Ishikawa (cell line): ENCODE measurements at regions not wholly inside any gene's neighbourhood (a gene's known extent, or its start where the extent isn't known, plus 50 kb on each side); places are given as distances from the start of the nearest gene placed in this dataset.

Source experiments
- CEBPB ChIP-seq: IDR thresholded peaks from 2 replicates; pipeline ENCODE4 v1.6.1; 2012
- CREB1 ChIP-seq: IDR thresholded peaks from 2 replicates; pipeline ENCODE4 v1.6.1; 2012; ENCODE audit warnings: low read depth
- EGR1 ChIP-seq: IDR thresholded peaks from 2 replicates; pipeline ENCODE4 v1.6.1; 2012
- EP300 ChIP-seq: IDR thresholded peaks from 2 replicates; pipeline ENCODE4 v1.6.1; 2012; ENCODE audit warnings: borderline replicate concordance
- FOXM1 ChIP-seq: IDR thresholded peaks from 2 replicates; pipeline ENCODE4 v1.6.1; 2012; ENCODE audit warnings: low read depth, borderline replicate concordance
- NFIC ChIP-seq: IDR thresholded peaks from 2 replicates; pipeline ENCODE4 v1.6.1; 2012
- RAD21 ChIP-seq: IDR thresholded peaks from 2 replicates; pipeline ENCODE4 v1.6.1; 2012; ENCODE audit warnings: low read depth
- TAF1 ChIP-seq: IDR thresholded peaks from 2 replicates; pipeline ENCODE4 v1.6.1; 2012; ENCODE audit warnings: low read depth, mild to moderate bottlenecking
- TCF12 ChIP-seq: IDR thresholded peaks from 2 replicates; pipeline ENCODE4 v1.6.1; 2012; ENCODE audit warnings: low read depth
- TEAD4 ChIP-seq: IDR thresholded peaks from 2 replicates; pipeline ENCODE4 v1.6.1; 2012
- YY1 ChIP-seq: IDR thresholded peaks from 2 replicates; pipeline ENCODE4 v1.6.1; 2012; ENCODE audit warnings: low read depth
- ZBTB7A ChIP-seq: IDR thresholded peaks from 2 replicates; pipeline ENCODE4 v1.6.1; 2012; ENCODE audit warnings: low read depth
- TF ChIP-seq, protein P1 (sequence below): IDR thresholded peaks from 2 replicates; pipeline ENCODE4 v1.6.1; 2012
- TF ChIP-seq, protein P2 (sequence below): IDR thresholded peaks from 2 replicates; pipeline ENCODE4 v1.6.1; 2012; ENCODE audit warnings: low read depth, mild to moderate bottlenecking
- TF ChIP-seq, protein P3 (sequence below): IDR thresholded peaks from 2 replicates; pipeline ENCODE4 v1.6.1; 2012

DNA sequence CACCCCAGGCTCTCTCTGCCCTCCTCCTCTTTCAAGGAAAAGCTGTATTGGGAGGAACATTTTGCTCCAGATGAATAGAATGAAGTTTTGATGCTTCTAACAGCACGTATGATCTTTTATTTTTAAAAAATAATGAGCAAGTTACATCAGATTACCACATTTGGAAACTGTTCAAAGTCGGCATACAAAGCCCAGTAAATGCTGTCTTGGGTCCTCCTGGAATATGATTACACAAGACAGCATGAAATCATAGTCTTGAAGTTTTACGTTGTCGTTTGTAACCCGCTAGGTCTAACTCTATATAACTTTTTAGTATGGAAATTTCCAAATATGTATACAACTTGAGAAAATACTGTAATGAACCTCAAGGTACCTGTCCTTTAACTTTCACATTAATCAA, 385.6 kb downstream of the HLX start:
- TF ChIP-seq CEBPB = no peak
- TF ChIP-seq CREB1 = no peak

DNA sequence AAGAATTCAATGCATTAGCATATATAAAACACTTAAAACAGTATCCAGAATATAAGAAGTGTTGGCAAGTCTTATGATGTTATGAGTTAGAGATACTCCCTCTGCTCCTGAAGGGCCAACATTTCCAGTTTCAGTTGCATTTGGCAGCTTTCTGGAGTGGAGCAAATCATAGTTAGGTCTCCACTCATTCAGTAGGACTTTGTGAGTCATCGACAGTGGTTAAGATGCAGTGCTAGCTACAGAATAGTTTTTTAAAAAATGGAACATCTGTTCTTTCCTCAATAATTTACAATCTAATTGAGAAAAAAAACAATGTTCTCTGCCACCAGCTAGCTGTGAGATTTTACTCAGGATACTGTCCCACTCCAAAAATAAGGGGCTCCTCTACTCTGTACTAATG, 389.1 kb downstream of the HLX start:
- no peak for TF ChIP-seq TAF1
- TF ChIP-seq, protein P1, sequence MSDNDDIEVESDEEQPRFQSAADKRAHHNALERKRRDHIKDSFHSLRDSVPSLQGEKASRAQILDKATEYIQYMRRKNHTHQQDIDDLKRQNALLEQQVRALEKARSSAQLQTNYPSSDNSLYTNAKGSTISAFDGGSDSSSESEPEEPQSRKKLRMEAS = no peak
- TF ChIP-seq YY1 = no peak
- TF ChIP-seq TCF12 = no peak
- TF ChIP-seq, protein P2, sequence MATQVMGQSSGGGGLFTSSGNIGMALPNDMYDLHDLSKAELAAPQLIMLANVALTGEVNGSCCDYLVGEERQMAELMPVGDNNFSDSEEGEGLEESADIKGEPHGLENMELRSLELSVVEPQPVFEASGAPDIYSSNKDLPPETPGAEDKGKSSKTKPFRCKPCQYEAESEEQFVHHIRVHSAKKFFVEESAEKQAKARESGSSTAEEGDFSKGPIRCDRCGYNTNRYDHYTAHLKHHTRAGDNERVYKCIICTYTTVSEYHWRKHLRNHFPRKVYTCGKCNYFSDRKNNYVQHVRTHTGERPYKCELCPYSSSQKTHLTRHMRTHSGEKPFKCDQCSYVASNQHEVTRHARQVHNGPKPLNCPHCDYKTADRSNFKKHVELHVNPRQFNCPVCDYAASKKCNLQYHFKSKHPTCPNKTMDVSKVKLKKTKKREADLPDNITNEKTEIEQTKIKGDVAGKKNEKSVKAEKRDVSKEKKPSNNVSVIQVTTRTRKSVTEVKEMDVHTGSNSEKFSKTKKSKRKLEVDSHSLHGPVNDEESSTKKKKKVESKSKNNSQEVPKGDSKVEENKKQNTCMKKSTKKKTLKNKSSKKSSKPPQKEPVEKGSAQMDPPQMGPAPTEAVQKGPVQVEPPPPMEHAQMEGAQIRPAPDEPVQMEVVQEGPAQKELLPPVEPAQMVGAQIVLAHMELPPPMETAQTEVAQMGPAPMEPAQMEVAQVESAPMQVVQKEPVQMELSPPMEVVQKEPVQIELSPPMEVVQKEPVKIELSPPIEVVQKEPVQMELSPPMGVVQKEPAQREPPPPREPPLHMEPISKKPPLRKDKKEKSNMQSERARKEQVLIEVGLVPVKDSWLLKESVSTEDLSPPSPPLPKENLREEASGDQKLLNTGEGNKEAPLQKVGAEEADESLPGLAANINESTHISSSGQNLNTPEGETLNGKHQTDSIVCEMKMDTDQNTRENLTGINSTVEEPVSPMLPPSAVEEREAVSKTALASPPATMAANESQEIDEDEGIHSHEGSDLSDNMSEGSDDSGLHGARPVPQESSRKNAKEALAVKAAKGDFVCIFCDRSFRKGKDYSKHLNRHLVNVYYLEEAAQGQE = no peak
- TF ChIP-seq CEBPB = no peak
- no peak for TF ChIP-seq CREB1
- TF ChIP-seq FOXM1 = no peak
- TF ChIP-seq, protein P3, sequence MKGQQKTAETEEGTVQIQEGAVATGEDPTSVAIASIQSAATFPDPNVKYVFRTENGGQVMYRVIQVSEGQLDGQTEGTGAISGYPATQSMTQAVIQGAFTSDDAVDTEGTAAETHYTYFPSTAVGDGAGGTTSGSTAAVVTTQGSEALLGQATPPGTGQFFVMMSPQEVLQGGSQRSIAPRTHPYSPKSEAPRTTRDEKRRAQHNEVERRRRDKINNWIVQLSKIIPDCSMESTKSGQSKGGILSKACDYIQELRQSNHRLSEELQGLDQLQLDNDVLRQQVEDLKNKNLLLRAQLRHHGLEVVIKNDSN = no peak

DNA sequence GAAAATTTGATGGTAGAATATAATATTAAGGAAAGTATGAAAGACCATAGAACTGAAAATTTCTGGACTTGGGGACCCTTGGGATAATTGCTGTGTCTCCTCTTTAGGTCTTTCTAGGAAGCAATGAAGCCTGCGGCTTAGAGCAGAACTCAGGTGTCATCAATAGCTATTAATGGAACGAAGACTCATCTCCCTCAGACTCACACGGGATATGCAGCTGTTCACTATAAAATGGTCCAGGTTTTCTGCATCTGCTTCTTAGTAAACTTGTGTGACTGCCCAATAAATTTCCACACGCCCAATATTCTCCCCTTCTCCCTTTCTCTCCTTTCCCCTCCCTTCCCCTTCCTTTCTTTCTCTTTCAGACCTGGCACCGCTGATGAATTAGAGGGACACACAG, 392.5 kb downstream of the HLX start:
- TF ChIP-seq CREB1 = no peak
- TF ChIP-seq RAD21 = no peak
- no peak for TF ChIP-seq TCF12
- TF ChIP-seq FOXM1 = no peak
- no peak for TF ChIP-seq EGR1
- no peak for TF ChIP-seq EP300
- TF ChIP-seq, protein P1 = no peak
- TF ChIP-seq NFIC = no peak
- no peak for TF ChIP-seq TEAD4
- no peak for TF ChIP-seq YY1
- TF ChIP-seq, protein P3 = no peak
- TF ChIP-seq TAF1 = no peak
- TF ChIP-seq CEBPB = no peak
- no peak for TF ChIP-seq ZBTB7A
- TF ChIP-seq, protein P2 = no peak

DNA sequence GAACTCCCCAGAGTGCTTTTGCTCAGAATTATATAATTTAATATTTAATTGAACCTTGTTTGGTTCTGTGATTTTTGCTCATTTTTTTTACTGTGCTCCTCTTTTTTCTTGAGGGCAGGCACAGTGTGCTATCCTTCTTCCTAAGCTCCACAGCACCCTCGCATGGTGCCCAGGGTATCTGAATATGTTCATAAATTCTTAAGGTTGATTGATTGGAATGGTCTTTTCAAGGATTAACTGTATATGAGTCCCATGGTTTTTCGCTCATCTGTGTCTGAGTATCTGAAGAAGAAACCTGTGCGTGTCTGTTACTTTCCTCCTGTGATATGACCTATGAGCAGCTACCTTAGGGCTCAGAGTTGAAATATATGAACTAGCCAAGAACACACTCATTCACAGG, 393.7 kb downstream of the HLX start:
- TF ChIP-seq, protein P3 = no peak
- TF ChIP-seq EP300 (no peak), TEAD4 (no peak), CEBPB (no peak), FOXM1 (no peak), TAF1 (no peak), NFIC (no peak), YY1 (no peak), EGR1 (no peak), RAD21 (no peak), CREB1 (no peak)
- TF ChIP-seq, protein P2 = no peak
- TF ChIP-seq, protein P1 = no peak
